Keratinocyte (primary cell): ENCODE measurements at regions not wholly inside any gene's neighbourhood (a gene's known extent, or its start where the extent isn't known, plus 50 kb on each side); places are given as distances from the start of the nearest gene placed in this dataset.

Experiments
- DNase-seq: peaks from one replicate; pipeline ENCODE4 v3.0.0-alpha.2; 2011; ENCODE audit warnings: low read depth, missing footprints, low spot score
- FAIRE-seq: peaks from 2 replicates; lab custom pipeline; 2011; peaks lifted over from hg19 to GRCh38; lab: Jason Lieb, UNC
- H2AFZ ChIP-seq: 2 replicates; pipeline ENCODE4 v1.6.0; 2012; ENCODE audit warnings: low read length, control low read depth, inconsistent platforms; ENCODE audit not compliant: control insufficient read depth
- H3K27ac ChIP-seq: 2 replicates; pipeline ENCODE4 v1.5.1; 2011; ENCODE audit warnings: low read length; ENCODE audit not compliant: control insufficient read depth, insufficient read depth
- H3K27me3 ChIP-seq: 3 replicates; pipeline ENCODE4 v1.6.0; 2011; ENCODE audit warnings: low read length; ENCODE audit not compliant: control insufficient read depth, insufficient read depth; ENCODE audit errors: extremely low read depth
- H3K36me3 ChIP-seq, 2 experiments: 2 replicates in 1 of 2; 3 replicates in 1 of 2; pipeline ENCODE4 v1.5.1; 2011; ENCODE audit warnings: low read length in 2 of 2, mild to moderate bottlenecking in 1 of 2; ENCODE audit not compliant: control insufficient read depth in 2 of 2, insufficient read depth in 2 of 2; ENCODE audit errors: extremely low read depth in 1 of 2
- H3K4me1 ChIP-seq: 3 replicates; pipeline ENCODE4 v1.5.1; 2011; ENCODE audit warnings: low read length; ENCODE audit not compliant: control insufficient read depth, insufficient read depth; ENCODE audit errors: extremely low read depth
- H3K4me2 ChIP-seq: 3 replicates; pipeline ENCODE4 v1.6.0; 2011; ENCODE audit warnings: low read depth, low read length; ENCODE audit not compliant: control insufficient read depth, insufficient read depth; ENCODE audit errors: extremely low read depth
- H3K4me3 ChIP-seq, 3 experiments: fragments of 200-600 bp in 1 of 3; sonication (generic) in 1 of 3; 2 replicates in 2 of 3; 3 replicates in 1 of 3; pipeline ENCODE4 v1.5.1; 2011 to 2016; ENCODE audit warnings: low read length in 3 of 3, mild to moderate bottlenecking in 3 of 3, control low read depth in 2 of 3, inconsistent platforms in 1 of 3, low read depth in 1 of 3, mixed read lengths in 1 of 3, mixed run types in 1 of 3, moderate library complexity in 1 of 3; ENCODE audit not compliant: control insufficient read depth in 2 of 3, insufficient read depth in 2 of 3; ENCODE audit errors: extremely low read depth in 1 of 3
- H3K79me2 ChIP-seq: 2 replicates; pipeline ENCODE4 v1.6.0; 2012; ENCODE audit warnings: low read length; ENCODE audit not compliant: control insufficient read depth, insufficient read depth
- H3K9ac ChIP-seq: 3 replicates; pipeline ENCODE4 v1.6.0; 2011; ENCODE audit warnings: low read length; ENCODE audit not compliant: control insufficient read depth, insufficient read depth; ENCODE audit errors: extremely low read depth
- H3K9me1 ChIP-seq: 3 replicates; pipeline ENCODE4 v1.6.0; 2011; ENCODE audit warnings: low read length; ENCODE audit not compliant: control insufficient read depth, insufficient read depth; ENCODE audit errors: extremely low read depth
- H3K9me3 ChIP-seq: 2 replicates; pipeline ENCODE4 v1.5.1; 2012; ENCODE audit warnings: low read depth, low read length; ENCODE audit not compliant: control insufficient read depth
- H4K20me1 ChIP-seq: 3 replicates; pipeline ENCODE4 v1.6.0; 2011; ENCODE audit warnings: low read length; ENCODE audit not compliant: control insufficient read depth, insufficient read depth; ENCODE audit errors: extremely low read depth
- CTCF ChIP-seq, 3 experiments: IDR thresholded peaks in 1 of 3; conservative IDR thresholded peaks in 1 of 3; optimal IDR thresholded peaks in 1 of 3; 2 replicates in 2 of 3; 3 replicates in 1 of 3; pipeline versions ENCODE3 to v1.5.1; 2011; ENCODE audit warnings: low read length in 3 of 3, mild to moderate bottlenecking in 3 of 3, moderate library complexity in 2 of 3, control low read depth in 1 of 3, inconsistent platforms in 1 of 3; ENCODE audit not compliant: insufficient read depth in 2 of 3; ENCODE audit errors: extremely low read depth in 1 of 3
- EZH2 ChIP-seq: IDR thresholded peaks from one replicate; pipeline ENCODE4 v1.6.1; 2012; ENCODE audit warnings: inconsistent platforms, mild to moderate bottlenecking, low read length, moderate library complexity
- dilution Hi-C: fragments of 300-500 bp; cut with MboI; formaldehyde crosslinking; loops from one replicate; pipeline ENCODE4 v1.7.0; 2020; ENCODE audit warnings: low sequenced_read_pairs; ENCODE audit not compliant: extremely low pct_ligation_motif_present

GRCh38 chr17:69704935-69705334 is 290.4 kb downstream of the MAP2K6 start:
- Histone ChIP-seq H3K9me1 (no peaks in the 10 kb centered on the region), H3K4me2 (no peak overlapping the region), H3K27me3 (no peaks in the 10 kb centered on the region), H3K36me3 (no peaks in the 10 kb centered on the region), H3K4me1 (no peaks in the 10 kb centered on the region), H3K79me2 (no peaks in the 10 kb centered on the region), H3K9ac (no peak overlapping the region), H3K27ac (no peak overlapping the region), H2AFZ (no peak overlapping the region), H4K20me1 (no peaks in the 10 kb centered on the region), H3K9me3 (no peaks in the 10 kb centered on the region), H3K4me3 (no peak overlapping the region)
- dilution Hi-C loops: no loop called here
- DNase-seq: no peak
- TF ChIP-seq EZH2: no peak
- TF ChIP-seq CTCF (optimal IDR thresholded peaks at IDR 0.05 in 1 of 3, IDR thresholded peaks at IDR 0.05 in 1 of 3, conservative IDR thresholded peaks at IDR 0.05 in 1 of 3; ENCODE audit: extremely low read depth in 1 of 3, insufficient read depth in 2 of 3, low read length in 3 of 3): no peak
- FAIRE-seq: no peak

- H3K27ac ChIP-seq: no peak overlapping the region
- H3K79me2 ChIP-seq: no peaks in the 10 kb centered on the region
- no peaks in the 10 kb centered on the region for H4K20me1 ChIP-seq
- no peaks in the 10 kb centered on the region for H3K9me3 ChIP-seq
- no peaks in the 10 kb centered on the region for H3K36me3 ChIP-seq
- H2AFZ ChIP-seq: no peak overlapping the region
- no peaks in the 10 kb centered on the region for H3K4me1 ChIP-seq
- dilution Hi-C loops: no loop called here
- H3K9me1 ChIP-seq: no peaks in the 10 kb centered on the region
- H3K27me3 ChIP-seq: no peaks in the 10 kb centered on the region
- no peak overlapping the region for H3K4me3 ChIP-seq
- no peak for DNase-seq
- no peak overlapping the region for H3K9ac ChIP-seq
- TF ChIP-seq CTCF (optimal IDR thresholded peaks at IDR 0.05 in 1 of 3, IDR thresholded peaks at IDR 0.05 in 1 of 3, conservative IDR thresholded peaks at IDR 0.05 in 1 of 3; ENCODE audit: extremely low read depth in 1 of 3, insufficient read depth in 2 of 3, low read length in 3 of 3) (no peak), EZH2 (no peak)
- no peak overlapping the region for H3K4me2 ChIP-seq
- no peak for FAIRE-seq
These were observed 291.6 kb downstream of the MAP2K6 start for GRCh38 chr17:69706127-69706526.
